ENCODE measurements at regions not wholly inside any gene's neighbourhood (a gene's known extent, or its start where the extent isn't known, plus 50 kb on each side); places are given as distances from the start of the nearest gene placed in this dataset.

GRCh38 chr7:35533902-35534301 lies 161.0 kb downstream of the HERPUD2 start:
- no peak for DNase-seq (ENCODE audit: low spot score)

- DNase-seq (ENCODE audit: low spot score), result no peak
Measured at GRCh38 chr7:35530124-35531109, 164.5 kb downstream of the HERPUD2 start.

GRCh38 chr7:35529713-35530112 lies 165.2 kb downstream of the HERPUD2 start:
- DNase-seq (ENCODE audit: low spot score), result no peak

GRCh38 chr7:35528381-35528977 lies 166.5 kb downstream of the HERPUD2 start:
- no peak for DNase-seq (ENCODE audit: low spot score)

GRCh38 chr7:35526645-35527044 lies 168.3 kb downstream of the HERPUD2 start:
- no peak for DNase-seq (ENCODE audit: low spot score)

- DNase-seq (ENCODE audit: low spot score), result no peak
Measured at GRCh38 chr7:35524112-35524804, 170.7 kb downstream of the HERPUD2 start.

- DNase-seq (ENCODE audit: low spot score), result no peak
Measured at GRCh38 chr7:35523292-35523691, 171.6 kb downstream of the HERPUD2 start.

GRCh38 chr7:35522697-35523096 lies 172.2 kb downstream of the HERPUD2 start:
- no peak for DNase-seq (ENCODE audit: low spot score)

- DNase-seq (ENCODE audit: low spot score), result no peak
Measured at GRCh38 chr7:35521941-35522340, 173.0 kb downstream of the HERPUD2 start.

GRCh38 chr7:35520810-35521625 lies 173.9 kb downstream of the HERPUD2 start:
- DNase-seq (ENCODE audit: low spot score), result no peak

- peak; percentile 60 for DNase-seq (ENCODE audit: low spot score)
Measured at GRCh38 chr7:35519971-35520809, 174.7 kb downstream of the HERPUD2 start.

- DNase-seq (ENCODE audit: low spot score), result no peak
Measured at GRCh38 chr7:35518767-35519166, 176.2 kb downstream of the HERPUD2 start.

GRCh38 chr7:35516498-35516897 lies 178.4 kb downstream of the HERPUD2 start:
- DNase-seq (ENCODE audit: low spot score), result no peak

GRCh38 chr7:35513828-35514227 lies 181.1 kb downstream of the HERPUD2 start:
- DNase-seq (ENCODE audit: low spot score), result no peak

- DNase-seq (ENCODE audit: low spot score), result no peak
Measured at GRCh38 chr7:35513195-35513594, 181.7 kb downstream of the HERPUD2 start.

- DNase-seq (ENCODE audit: low spot score), result no peak
Measured at GRCh38 chr7:35512716-35513115, 182.2 kb downstream of the HERPUD2 start.

GRCh38 chr7:35508623-35509400 lies 186.1 kb downstream of the HERPUD2 start:
- DNase-seq (ENCODE audit: low spot score), result no peak

- no peak for DNase-seq (ENCODE audit: low spot score)
Measured at GRCh38 chr7:35505066-35505465, 189.9 kb downstream of the HERPUD2 start.

GRCh38 chr7:35504365-35504764 lies 190.6 kb downstream of the HERPUD2 start:
- DNase-seq (ENCODE audit: low spot score), result no peak

- DNase-seq (ENCODE audit: low spot score), result no peak
Measured at GRCh38 chr7:35501681-35502080, 193.3 kb downstream of the HERPUD2 start.

All from hematopoietic multipotent progenitor cell treated with erythropoietin and hydrocortisone succinate and interleukin-3 and kit ligand, for 17 days (in vitro differentiated cells).